ENCODE measurements at regions not wholly inside any gene's neighbourhood (a gene's known extent, or its start where the extent isn't known, plus 50 kb on each side); places are given as distances from the start of the nearest gene placed in this dataset.

DNA sequence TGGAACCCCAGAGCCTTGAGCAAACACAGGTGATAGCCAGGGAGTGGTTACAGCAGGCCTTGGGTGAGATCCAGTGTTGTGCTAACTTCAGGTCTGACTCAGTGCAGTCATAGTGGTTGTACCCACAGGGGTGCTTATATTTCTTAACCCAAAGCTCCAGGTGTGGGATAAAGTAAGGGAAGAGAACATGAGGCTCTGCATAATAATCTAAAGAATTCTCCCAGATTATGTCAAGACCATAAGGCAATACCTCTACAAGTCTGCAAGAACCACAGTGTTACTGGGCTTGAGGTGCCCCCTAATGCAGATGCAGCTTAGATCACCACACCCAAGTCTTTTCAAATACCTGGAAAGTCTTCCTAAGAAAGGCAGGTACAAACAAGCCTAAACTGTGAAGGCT, 485.4 kb downstream of the RFC3 start:
- no peak overlapping the region for H2AFZ ChIP-seq (ENCODE audit: insufficient read depth, low read depth, low read length, poor library complexity, severe bottlenecking)
- no peaks in the 10 kb centered on the region for H3K4me1 ChIP-seq (ENCODE audit: control insufficient read depth in 1 of 2, insufficient read depth in 2 of 2, low read length in 2 of 2)
- no peaks in the 10 kb centered on the region for H3K36me3 Mint-ChIP-seq
- H3K4me3 Mint-ChIP-seq: no peak overlapping the region
- intact Hi-C loops (cut with micrococcal nuclease): no loop called here
- no peaks in the 10 kb centered on the region for H3K27me3 ChIP-seq (ENCODE audit: control insufficient read depth in 2 of 2, insufficient read depth in 2 of 2, low read length in 2 of 2)
- no peaks in the 10 kb centered on the region for H3K36me3 ChIP-seq (replicated peaks in 1 of 2; ENCODE audit: control insufficient read depth in 1 of 2, insufficient read depth in 2 of 2, low read length in 2 of 2)
- no peak for DNase-seq
- no peak overlapping the region for H3K9ac ChIP-seq (ENCODE audit: insufficient read depth, low read length, poor library complexity, severe bottlenecking)
- no peak overlapping the region for H3K27ac ChIP-seq (ENCODE audit: low read depth in 1 of 2, low read length in 2 of 2)
- no peaks in the 10 kb centered on the region for H4K20me1 ChIP-seq (ENCODE audit: insufficient read depth, low read length)
- no peak overlapping the region for H3K27ac Mint-ChIP-seq
- peaks cover 0 to 1% (median 0%) of the 10 kb centered on the region in 3 donors for H3K27me3 Mint-ChIP-seq (ENCODE audit: low read depth in 3 of 3)
- no peaks in the 10 kb centered on the region for H3K4me1 Mint-ChIP-seq
- H3K9me3 Mint-ChIP-seq: peaks cover 3 to 23% (median 6%) of the 10 kb centered on the region in 7 donors
- no peaks in the 10 kb centered on the region for H3K79me2 ChIP-seq (ENCODE audit: insufficient read depth, low read length)
- no peak overlapping the region for H3K4me3 ChIP-seq (replicated peaks in 1 of 3; ENCODE audit: low read depth in 2 of 3, low read length in 3 of 3)
- TF ChIP-seq CTCF (IDR thresholded peaks at IDR 0.05): no peak
- H3K9me3 ChIP-seq (replicated peaks in 1 of 2; ENCODE audit: control insufficient read depth in 1 of 2, insufficient read depth in 1 of 2, low read length in 2 of 2): peaks cover 12 to 26% of the 10 kb centered on the region in 2 donors
- no peak overlapping the region for H3K4me2 ChIP-seq (replicated peaks; ENCODE audit: extremely low read depth, low read length, poor library complexity, severe bottlenecking)

GRCh38 chr13:34307607-34308006, 489.7 kb downstream of the RFC3 start:
- Histone ChIP-seq H3K9me3 (replicated peaks in 1 of 2; ENCODE audit: control insufficient read depth in 1 of 2, insufficient read depth in 1 of 2, low read length in 2 of 2) (peaks cover 7 to 12% of the 10 kb centered on the region in 2 donors), H2AFZ (ENCODE audit: insufficient read depth, low read depth, low read length, poor library complexity, severe bottlenecking) (no peak overlapping the region), H3K4me1 (ENCODE audit: control insufficient read depth in 1 of 2, insufficient read depth in 2 of 2, low read length in 2 of 2) (no peaks in the 10 kb centered on the region), H3K27ac (ENCODE audit: low read depth in 1 of 2, low read length in 2 of 2) (no peak overlapping the region), H3K36me3 (replicated peaks in 1 of 2; ENCODE audit: control insufficient read depth in 1 of 2, insufficient read depth in 2 of 2, low read length in 2 of 2) (no peaks in the 10 kb centered on the region), H4K20me1 (ENCODE audit: insufficient read depth, low read length) (no peaks in the 10 kb centered on the region), H3K4me2 (replicated peaks; ENCODE audit: extremely low read depth, low read length, poor library complexity, severe bottlenecking) (no peak overlapping the region), H3K9ac (ENCODE audit: insufficient read depth, low read length, poor library complexity, severe bottlenecking) (no peak overlapping the region), H3K79me2 (ENCODE audit: insufficient read depth, low read length) (no peaks in the 10 kb centered on the region), H3K4me3 (replicated peaks in 1 of 3; ENCODE audit: low read depth in 2 of 3, low read length in 3 of 3) (no peak overlapping the region), H3K27me3 (ENCODE audit: control insufficient read depth in 2 of 2, insufficient read depth in 2 of 2, low read length in 2 of 2) (no peaks in the 10 kb centered on the region)
- no peak for TF ChIP-seq CTCF (IDR thresholded peaks at IDR 0.05)
- Mint-ChIP-seq H3K4me3 (no peak overlapping the region), H3K9me3 (peaks cover 2 to 15% (median 3%) of the 10 kb centered on the region in 7 donors), H3K27me3 (ENCODE audit: low read depth in 3 of 3) (peaks cover 0 to 1% (median 0%) of the 10 kb centered on the region in 3 donors), H3K36me3 (no peaks in the 10 kb centered on the region), H3K27ac (no peak overlapping the region), H3K4me1 (no peaks in the 10 kb centered on the region)
- intact Hi-C loops (cut with micrococcal nuclease): no loop called here
- DNase-seq: no peak
- WGBS (ENCODE audit: insufficient coverage): 75% methylated on average over 3 of the region's 5 CpGs
